Activated CD4-positive, alpha-beta memory T cell treated with anti-CD3 and anti-CD28 coated beads for 36 hours (primary cell): ENCODE measurements at regions not wholly inside any gene's neighbourhood (a gene's known extent, or its start where the extent isn't known, plus 50 kb on each side); places are given as distances from the start of the nearest gene placed in this dataset.

ENCODE experiments used
- CTCF ChIA-PET: fragments of 350-600 bp; sonication (Branson Sonifier 250); formaldehyde crosslinking; loops from one replicate; lab custom pipeline; 2021; ENCODE audit warnings: antibody characterized with exemption, inconsistent platforms; lab: Charles Lee
- POLR2A ChIA-PET: fragments of 350-600 bp; sonication (Branson Sonifier 250); formaldehyde crosslinking; loops from one replicate; lab custom pipeline; 2021; ENCODE audit warnings: antibody characterized with exemption; lab: Charles Lee
- DNase-seq: peaks from one replicate; pipeline ENCODE4 v3.0.0-alpha.2; 2020
- H3K27ac Mint-ChIP-seq: one replicate; pipeline ENCODE4 v1.8.0; 2021; ENCODE audit warnings: mixed read lengths
- H3K27me3 Mint-ChIP-seq: one replicate; pipeline ENCODE4 v1.8.0; 2021; ENCODE audit warnings: mixed read lengths
- H3K36me3 Mint-ChIP-seq: one replicate; pipeline ENCODE4 v1.8.0; 2021; ENCODE audit warnings: mixed read lengths
- H3K4me1 Mint-ChIP-seq: one replicate; pipeline ENCODE4 v1.8.0; 2021; ENCODE audit warnings: low read depth, mixed read lengths
- H3K4me3 Mint-ChIP-seq: one replicate; pipeline ENCODE4 v1.8.0; 2021; ENCODE audit warnings: mild to moderate bottlenecking, mixed read lengths
- H3K9me3 Mint-ChIP-seq: one replicate; pipeline ENCODE4 v1.8.0; 2021; ENCODE audit warnings: mixed read lengths
- intact Hi-C: fragments of 100-400 bp; cut with micrococcal nuclease; formaldehyde crosslinking; loops from one replicate; pipeline ENCODE4 v1.15.1; 2023

GRCh38 chr6:88358846-88359245 lies 192.7 kb upstream of the CNR1 start:
- no peak for DNase-seq
- intact Hi-C loops = no loop called here
- H3K4me3 Mint-ChIP-seq = no peak overlapping the region
- ChIA-PET CTCF (no interaction called here), POLR2A (no interaction called here)
- H3K9me3 Mint-ChIP-seq = no peaks in the 10 kb centered on the region
- H3K4me1 Mint-ChIP-seq = no peaks in the 10 kb centered on the region
- no peaks in the 10 kb centered on the region for H3K36me3 Mint-ChIP-seq
- H3K27ac Mint-ChIP-seq = no peak overlapping the region
- H3K27me3 Mint-ChIP-seq = no peaks in the 10 kb centered on the region

GRCh38 chr6:88349511-88349910 lies 183.4 kb upstream of the CNR1 start:
- H3K4me1 Mint-ChIP-seq = no peaks in the 10 kb centered on the region
- POLR2A ChIA-PET = no interaction called here
- peaks cover 3% of the 10 kb centered on the region for H3K27me3 Mint-ChIP-seq

DNA sequence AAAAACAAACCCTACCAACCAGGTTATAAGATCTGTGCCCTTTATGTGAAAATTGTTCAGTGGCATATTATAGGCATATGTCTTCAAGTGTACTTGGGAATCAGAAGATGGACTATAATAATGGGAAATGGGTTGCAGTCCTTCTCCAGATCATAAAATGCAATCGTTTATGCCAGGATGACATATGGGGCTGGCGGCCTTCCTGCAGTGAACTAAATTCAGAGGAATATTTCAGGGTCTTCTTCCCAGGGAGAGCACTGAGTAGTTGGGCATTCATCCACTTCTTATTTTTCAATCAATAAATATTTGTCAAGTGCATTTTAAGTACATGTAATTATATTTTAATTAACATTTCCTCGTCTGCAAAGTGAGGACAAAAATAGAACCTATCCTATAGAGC lies 176.2 kb upstream of the CNR1 start:
- Mint-ChIP-seq H3K4me1 (no peaks in the 10 kb centered on the region), H3K27me3 (no peaks in the 10 kb centered on the region), H3K9me3 (no peaks in the 10 kb centered on the region), H3K27ac (no peak overlapping the region), H3K36me3 (no peaks in the 10 kb centered on the region), H3K4me3 (no peak overlapping the region)
- intact Hi-C loops = no loop called here
- no peak for DNase-seq
- CTCF ChIA-PET = no interaction called here
- POLR2A ChIA-PET = no interaction called here

More at GRCh38 chr6:88349511-88349910, 183.4 kb upstream of the CNR1 start:
- intact Hi-C loops = no loop called here
- H3K9me3 Mint-ChIP-seq = no peaks in the 10 kb centered on the region
- H3K27ac Mint-ChIP-seq = no peak overlapping the region
- CTCF ChIA-PET = no interaction called here
- DNase-seq = no peak
- H3K36me3 Mint-ChIP-seq = no peaks in the 10 kb centered on the region
- H3K4me3 Mint-ChIP-seq = no peak overlapping the region

GRCh38 chr6:88339761-88340160 lies 173.6 kb upstream of the CNR1 start:
- no peak overlapping the region for H3K4me3 Mint-ChIP-seq
- no peak for DNase-seq
- no peaks in the 10 kb centered on the region for H3K9me3 Mint-ChIP-seq
- no peak overlapping the region for H3K27ac Mint-ChIP-seq
- no peaks in the 10 kb centered on the region for H3K27me3 Mint-ChIP-seq
- ChIA-PET CTCF (interaction anchor here (0.7 kb wide), 1 partner anchor 41 kb away, joined by 3 read pairs; no protein-coding TSS in a partner anchor), POLR2A (no interaction called here)
- no peaks in the 10 kb centered on the region for H3K4me1 Mint-ChIP-seq
- no peaks in the 10 kb centered on the region for H3K36me3 Mint-ChIP-seq
- intact Hi-C loops = no loop called here

DNA sequence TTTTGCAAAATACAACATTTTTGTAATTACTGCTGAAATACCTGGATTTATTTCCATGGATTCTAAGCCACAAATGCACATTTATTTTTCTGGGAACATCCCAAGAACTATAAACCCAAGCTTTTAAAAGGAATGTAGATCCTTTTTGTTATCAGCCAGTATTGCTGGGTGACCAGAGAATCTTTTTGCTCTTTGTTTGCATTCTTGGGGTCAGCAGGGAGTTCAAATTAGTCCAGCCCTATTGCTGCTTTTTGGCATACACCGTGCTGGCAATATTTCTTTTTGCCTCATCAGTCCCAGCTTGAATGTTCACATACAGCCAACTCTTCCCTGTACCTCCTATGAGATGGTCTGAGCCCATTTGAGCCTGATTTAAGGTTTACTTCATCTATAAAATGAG lies 155.2 kb upstream of the CNR1 start:
- Mint-ChIP-seq H3K27ac (no peak overlapping the region), H3K9me3 (no peaks in the 10 kb centered on the region), H3K4me3 (no peak overlapping the region), H3K27me3 (peaks cover 12% of the 10 kb centered on the region), H3K4me1 (no peaks in the 10 kb centered on the region), H3K36me3 (no peaks in the 10 kb centered on the region)
- intact Hi-C loops = no loop called here
- DNase-seq = no peak
- ChIA-PET CTCF (no interaction called here), POLR2A (no interaction called here)

DNA sequence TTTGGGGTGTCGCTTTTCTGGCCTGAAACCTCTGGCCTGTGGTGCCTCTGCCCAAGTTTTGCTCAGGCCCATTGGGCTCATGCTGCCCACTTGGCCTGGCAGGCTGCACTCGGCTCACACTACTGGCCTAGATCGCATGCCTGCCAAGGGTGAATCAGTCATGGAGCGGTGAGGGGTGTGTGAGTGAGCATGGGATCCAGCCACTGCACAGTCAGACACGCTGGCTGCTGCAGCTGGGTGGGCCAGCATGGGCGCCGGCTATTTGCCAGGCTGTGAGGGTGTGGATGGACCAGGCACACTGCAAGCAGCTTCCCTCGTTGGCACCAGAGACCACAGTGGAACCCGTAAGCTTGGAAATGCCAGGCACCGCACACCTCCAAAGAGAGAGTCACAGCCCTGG lies 145.4 kb upstream of the CNR1 start:
- H3K27me3 Mint-ChIP-seq = no peaks in the 10 kb centered on the region
- no peak overlapping the region for H3K4me3 Mint-ChIP-seq
- CTCF ChIA-PET = no interaction called here
- POLR2A ChIA-PET = no interaction called here
- no peaks in the 10 kb centered on the region for H3K9me3 Mint-ChIP-seq
- no peaks in the 10 kb centered on the region for H3K36me3 Mint-ChIP-seq
- no peaks in the 10 kb centered on the region for H3K4me1 Mint-ChIP-seq
- no peak for DNase-seq
- intact Hi-C loops = no loop called here
- no peak overlapping the region for H3K27ac Mint-ChIP-seq

DNA sequence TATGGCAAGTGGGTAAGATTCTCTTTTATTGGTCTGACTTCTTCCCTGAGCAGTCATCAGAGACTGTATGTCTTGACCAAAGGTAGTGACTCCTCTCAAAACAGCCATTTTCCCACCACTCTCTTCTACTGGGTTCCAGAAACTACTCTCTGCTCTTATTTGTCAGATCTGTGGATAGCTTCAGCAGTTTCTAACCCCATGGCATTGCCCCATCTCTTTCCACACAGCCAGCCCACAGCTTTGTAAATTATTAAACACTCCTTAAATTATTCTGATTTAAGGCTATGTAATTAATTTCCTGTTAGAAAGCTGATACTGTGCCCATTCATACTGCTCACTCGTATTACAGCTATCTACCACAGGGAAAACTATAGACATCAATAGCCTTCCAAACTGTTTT lies 138.4 kb upstream of the CNR1 start:
- DNase-seq = no peak
- H3K4me3 Mint-ChIP-seq = no peak overlapping the region
- POLR2A ChIA-PET = no interaction called here
- CTCF ChIA-PET = no interaction called here
- H3K27me3 Mint-ChIP-seq = peaks cover 3% of the 10 kb centered on the region
- intact Hi-C loops = no loop called here
- no peaks in the 10 kb centered on the region for H3K9me3 Mint-ChIP-seq
- no peak overlapping the region for H3K27ac Mint-ChIP-seq
- no peaks in the 10 kb centered on the region for H3K36me3 Mint-ChIP-seq
- no peaks in the 10 kb centered on the region for H3K4me1 Mint-ChIP-seq

GRCh38 chr6:88302769-88303225 lies 136.7 kb upstream of the CNR1 start:
- CTCF ChIA-PET = no interaction called here
- no peak for DNase-seq
- intact Hi-C loops = no loop called here
- Mint-ChIP-seq H3K36me3 (no peaks in the 10 kb centered on the region), H3K9me3 (no peaks in the 10 kb centered on the region), H3K4me1 (no peaks in the 10 kb centered on the region), H3K27me3 (peaks cover 3% of the 10 kb centered on the region), H3K27ac (no peak overlapping the region), H3K4me3 (no peak overlapping the region)
- POLR2A ChIA-PET = no interaction called here

GRCh38 chr6:88301888-88302768 lies 136.0 kb upstream of the CNR1 start:
- CTCF ChIA-PET = no interaction called here

GRCh38 chr6:88301256-88301655 lies 135.1 kb upstream of the CNR1 start:
- ChIA-PET POLR2A (no interaction called here), CTCF (no interaction called here)
- peaks cover 6% of the 10 kb centered on the region for H3K27me3 Mint-ChIP-seq
- no peaks in the 10 kb centered on the region for H3K4me1 Mint-ChIP-seq
- intact Hi-C loops = no loop called here
- H3K27ac Mint-ChIP-seq = no peak overlapping the region
- no peak for DNase-seq
- H3K9me3 Mint-ChIP-seq = no peaks in the 10 kb centered on the region
- no peaks in the 10 kb centered on the region for H3K36me3 Mint-ChIP-seq
- H3K4me3 Mint-ChIP-seq = no peak overlapping the region

More at GRCh38 chr6:88301888-88302768, 136.0 kb upstream of the CNR1 start:
- Mint-ChIP-seq H3K9me3 (no peaks in the 10 kb centered on the region), H3K4me3 (no peak overlapping the region), H3K27ac (no peak overlapping the region), H3K4me1 (no peaks in the 10 kb centered on the region), H3K36me3 (no peaks in the 10 kb centered on the region), H3K27me3 (peaks cover 6% of the 10 kb centered on the region)
- no peak for DNase-seq
- intact Hi-C loops = no loop called here
- POLR2A ChIA-PET = no interaction called here

- CTCF ChIA-PET = interaction anchor here (0.6 to 1.0 kb wide), 2 partner anchors 42 to 45 kb away, joined by 3 read pairs; no protein-coding TSS in a partner anchor
- POLR2A ChIA-PET = no interaction called here
- H3K36me3 Mint-ChIP-seq = no peaks in the 10 kb centered on the region
- H3K9me3 Mint-ChIP-seq = no peaks in the 10 kb centered on the region
- no peak overlapping the region for H3K27ac Mint-ChIP-seq
- no peak overlapping the region for H3K4me3 Mint-ChIP-seq
- intact Hi-C loops = no loop called here
- no peak for DNase-seq
- H3K4me1 Mint-ChIP-seq = no peaks in the 10 kb centered on the region
- peaks cover 9% of the 10 kb centered on the region for H3K27me3 Mint-ChIP-seq
Observed at GRCh38 chr6:88298066-88298845, 132.1 kb upstream of the CNR1 start.

DNA sequence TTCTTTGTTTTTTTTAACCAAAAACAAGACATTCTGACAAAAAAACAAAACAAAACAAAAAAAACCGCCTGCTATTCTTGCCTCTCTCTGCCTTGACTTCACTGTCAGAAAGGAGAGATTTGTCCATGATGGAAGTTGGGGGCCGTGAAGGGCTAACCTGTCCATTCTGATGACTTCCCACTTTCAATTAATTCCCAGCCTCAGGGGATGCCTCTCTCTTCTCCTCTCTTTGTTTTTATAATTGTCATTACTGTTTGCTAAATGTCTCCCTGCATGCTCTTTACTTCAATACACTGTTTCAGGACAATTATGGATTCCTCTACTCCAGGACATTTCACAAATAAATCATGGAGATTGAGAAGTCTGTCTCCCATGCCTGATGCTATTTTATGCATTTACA lies 130.5 kb upstream of the CNR1 start:
- Mint-ChIP-seq H3K36me3 (no peaks in the 10 kb centered on the region), H3K27ac (no peak overlapping the region), H3K4me3 (no peak overlapping the region), H3K9me3 (no peaks in the 10 kb centered on the region), H3K4me1 (no peaks in the 10 kb centered on the region), H3K27me3 (peaks cover 7% of the 10 kb centered on the region)
- ChIA-PET POLR2A (no interaction called here), CTCF (no interaction called here)
- intact Hi-C loops = no loop called here
- DNase-seq = no peak
